GM18499 (cell line): ENCODE measurements at regions not wholly inside any gene's neighbourhood (a gene's known extent, or its start where the extent isn't known, plus 50 kb on each side); places are given as distances from the start of the nearest gene placed in this dataset.
A peak's percentile ranks its signal among the peaks of the same experiment; 100 is the strongest.
"Not testable (repeated sequence)": the region's sequence is repeated elsewhere in the genome, so short reads cannot be mapped to it uniquely, and the experiment has no call there.

Experiments used
- ATAC-seq: cut with Tn5 transposase; IDR thresholded peaks from one replicate; pipeline ENCODE4 v1.9.1; 2021; ENCODE audit warnings: moderate number of reproducible peaks; ENCODE audit not compliant: insufficient read depth, unreplicated experiment

DNA sequence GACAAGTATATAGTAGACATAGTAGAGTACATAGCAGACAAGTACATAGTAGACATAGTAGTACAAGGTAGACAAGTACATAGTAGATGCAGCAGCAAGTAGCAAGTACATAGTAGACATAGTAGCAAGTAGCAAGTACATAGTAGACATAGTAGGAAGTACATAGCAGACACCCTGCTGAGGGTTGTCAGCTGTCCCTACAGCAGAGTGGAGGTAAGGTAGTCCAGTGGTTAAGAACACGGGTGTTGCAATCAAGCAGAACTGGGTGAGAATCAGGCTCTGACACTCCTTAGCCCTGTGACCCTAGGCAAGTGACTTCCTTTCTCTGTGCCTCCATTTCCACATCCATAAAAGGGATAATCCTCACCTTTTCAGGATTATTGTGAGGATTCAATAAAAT, 94.7 kb downstream of the NOG start:
- no peak for ATAC-seq

DNA sequence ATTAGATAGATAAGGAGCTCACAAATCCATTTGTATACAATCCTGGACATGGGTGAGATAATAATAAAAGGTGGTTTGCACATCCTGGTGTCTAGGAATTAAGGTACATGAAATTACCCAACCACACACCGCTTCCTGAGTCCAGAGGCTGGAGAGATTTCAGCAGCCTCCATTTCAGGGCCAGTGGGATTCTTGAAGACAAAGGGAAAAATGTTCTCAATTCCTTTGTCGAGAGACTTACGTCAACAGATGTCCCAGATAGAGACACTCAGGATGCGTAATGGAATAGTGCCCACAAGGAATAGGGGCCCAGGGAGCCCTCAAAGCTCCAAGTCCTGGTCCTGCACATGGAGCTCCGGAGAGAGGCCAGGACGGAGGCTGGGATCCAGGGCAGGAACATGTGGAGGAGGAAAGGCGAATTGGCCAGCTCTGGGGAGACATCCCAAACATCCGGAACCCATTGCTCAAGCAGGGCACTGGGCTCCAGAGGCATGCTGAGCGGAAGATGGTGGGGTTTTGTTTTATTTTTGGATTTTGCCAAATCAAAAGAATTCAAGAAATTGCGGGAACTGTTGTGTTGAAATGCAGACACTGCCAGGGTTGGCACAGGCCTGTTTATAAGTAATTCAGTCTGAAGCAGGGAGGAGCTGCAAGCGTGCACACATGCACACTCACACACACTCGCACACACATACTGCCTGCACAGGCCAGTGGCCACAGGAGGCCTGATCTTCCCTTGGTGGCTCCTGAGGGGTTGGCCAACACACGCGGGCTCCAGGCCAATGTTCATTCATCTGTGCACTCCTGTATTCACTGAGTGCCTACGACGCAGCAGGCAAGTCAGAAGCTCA, 97.2 kb downstream of the NOG start:
- ATAC-seq: no peak

DNA sequence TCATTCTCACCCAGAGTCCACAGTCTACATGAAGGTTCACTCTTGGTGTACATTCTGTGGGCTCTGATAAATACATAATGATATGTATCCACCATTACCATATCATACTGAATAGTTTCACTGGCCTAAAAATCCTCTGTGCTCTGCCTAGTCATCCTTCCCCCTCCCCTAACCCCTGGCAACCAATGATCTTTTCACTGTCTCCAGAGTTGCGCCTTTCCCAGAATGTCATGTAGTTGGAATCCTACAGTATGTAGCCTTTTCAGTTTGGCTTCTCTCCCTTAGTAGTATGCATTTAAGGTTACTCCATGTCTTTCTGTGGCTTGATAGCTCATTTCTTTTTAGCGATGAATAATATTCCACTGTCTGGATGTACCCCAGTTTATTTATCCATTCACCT, 101.3 kb downstream of the NOG start:
- ATAC-seq: no peak

DNA sequence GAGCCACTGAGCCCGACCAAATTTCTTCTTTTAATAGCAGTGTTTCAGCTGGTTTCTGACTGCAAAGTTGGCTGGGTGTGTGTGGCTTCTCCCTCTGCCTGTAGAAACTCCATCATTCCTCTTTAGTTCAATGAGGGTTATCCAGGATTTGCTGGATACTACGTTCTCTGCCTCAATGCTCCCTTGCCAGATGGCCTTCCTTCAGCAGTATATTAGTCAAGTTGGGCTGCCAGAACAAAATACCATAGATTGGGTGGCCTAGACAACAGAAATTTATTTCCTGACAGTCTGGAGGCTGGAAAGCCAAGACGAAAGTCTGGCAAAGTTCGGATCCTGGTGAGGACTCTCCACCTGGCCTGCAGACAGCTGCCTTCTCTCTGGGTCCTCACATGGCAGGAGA, 103.7 kb downstream of the NOG start:
- no peak for ATAC-seq

GRCh38 chr17:56699186-56699894, 105.8 kb downstream of the NOG start:
- no peak for ATAC-seq

DNA sequence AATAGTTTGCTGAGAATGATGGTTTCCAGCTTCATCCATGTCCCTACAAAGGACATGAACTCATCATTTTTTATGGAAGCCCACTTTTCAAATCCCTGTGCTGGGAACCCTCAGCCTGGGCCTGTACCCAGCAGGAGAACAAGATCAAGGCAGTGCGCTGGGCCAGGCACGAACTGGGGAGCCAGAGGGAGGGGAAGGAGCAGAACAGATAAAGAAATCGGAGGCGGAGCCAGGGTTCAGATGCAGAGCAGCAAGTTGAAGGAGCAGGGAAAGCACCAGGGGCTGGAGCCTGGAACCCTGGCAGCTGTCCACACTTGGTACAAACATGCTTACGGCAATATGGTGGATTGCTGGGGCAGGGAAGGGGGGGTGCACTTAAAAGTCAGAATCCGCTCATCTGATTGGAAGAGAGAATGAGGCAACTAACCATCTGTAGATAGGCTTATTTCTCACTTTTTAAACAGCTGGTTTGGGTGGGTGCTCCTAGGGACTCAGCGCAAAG, 107.5 kb downstream of the NOG start:
- ATAC-seq: no peak

GRCh38 chr17:56707312-56708219, 114.1 kb downstream of the NOG start:
- ATAC-seq: no peak

DNA sequence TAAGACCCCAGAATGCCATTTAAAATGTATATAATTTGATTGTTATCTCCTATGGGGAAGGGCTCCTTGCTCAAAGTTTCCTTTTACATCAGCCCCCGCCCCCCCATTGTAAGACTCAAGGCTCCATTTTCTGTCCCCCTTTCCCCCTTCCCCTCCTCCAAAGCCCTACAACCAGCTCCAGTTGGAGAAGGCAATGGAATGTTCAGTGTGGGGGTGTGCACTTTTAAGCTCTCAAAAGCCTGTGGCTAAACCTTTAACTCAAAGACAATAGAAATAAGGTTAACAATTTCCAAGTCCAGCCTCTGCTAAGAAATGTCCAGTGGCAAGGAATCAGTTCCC, 114.7 kb downstream of the NOG start:
- no peak for ATAC-seq

- no peak for ATAC-seq
Observed at GRCh38 chr17:56708670-56709410, 115.3 kb downstream of the NOG start.

GRCh38 chr17:56710986-56711385, 117.5 kb downstream of the NOG start:
- ATAC-seq: no peak

DNA sequence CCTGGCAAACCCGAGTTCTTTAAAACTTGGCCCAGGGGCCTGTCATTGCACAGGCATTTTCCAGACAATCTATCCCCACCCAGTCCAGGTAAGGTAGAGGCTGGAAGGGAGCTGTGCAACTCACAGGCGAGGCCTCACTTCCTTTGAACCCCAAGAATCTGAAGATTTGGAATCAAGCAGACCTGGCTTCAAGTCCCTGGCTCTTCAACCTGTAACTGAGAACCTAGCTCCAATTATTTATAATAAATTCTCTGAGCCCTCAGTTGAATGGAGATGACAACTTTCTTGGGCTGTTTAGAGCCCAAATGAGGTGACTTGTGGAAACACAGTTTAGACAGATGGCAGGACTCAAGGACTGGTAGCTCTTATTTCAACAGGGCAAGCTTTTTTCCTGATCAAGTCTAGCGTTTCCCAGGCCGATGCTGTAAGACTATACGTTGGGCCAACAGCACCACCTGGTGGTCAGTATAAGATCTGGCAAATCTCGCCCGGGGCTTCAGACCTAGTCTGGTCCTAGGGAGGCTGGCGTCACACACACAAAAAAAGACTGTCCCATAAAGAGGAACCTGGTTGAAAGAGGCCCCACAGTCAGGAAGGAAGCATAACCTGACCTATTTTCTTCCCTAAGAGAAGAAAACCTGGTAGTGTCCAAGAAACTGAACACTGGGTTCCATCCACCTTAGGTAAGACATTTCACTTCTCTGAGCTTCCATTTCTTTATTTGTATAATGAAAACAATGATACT, 117.9 kb downstream of the C17orf67 start:
- peak; percentile 84 for ATAC-seq

GRCh38 chr17:56717471-56717870, 116.2 kb downstream of the C17orf67 start:
- ATAC-seq: no peak

GRCh38 chr17:56718515-56718914, 115.2 kb downstream of the C17orf67 start:
- ATAC-seq: no peak

GRCh38 chr17:56723421-56723820, 110.3 kb downstream of the C17orf67 start:
- no peak for ATAC-seq

DNA sequence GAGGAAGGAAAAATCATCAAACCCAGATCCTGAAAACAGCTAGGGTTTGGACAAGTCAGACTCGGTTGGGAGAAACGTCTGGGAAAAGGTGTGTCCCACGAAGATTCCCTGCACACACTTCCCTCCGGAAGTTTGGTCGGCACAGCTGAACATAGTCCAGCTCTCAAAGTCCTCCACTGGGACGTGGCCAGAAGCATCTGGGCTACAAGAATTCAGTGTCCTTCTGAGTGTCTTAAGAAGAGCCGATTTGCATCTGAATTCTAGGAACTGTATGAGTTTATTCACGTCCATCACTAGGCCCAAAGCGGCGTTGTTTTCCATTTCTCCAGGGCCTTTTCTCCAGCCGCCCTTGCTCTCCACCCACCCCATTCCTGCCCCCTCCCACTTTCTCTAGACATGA, 109.1 kb downstream of the C17orf67 start:
- ATAC-seq: no peak

- no peak for ATAC-seq
Observed at GRCh38 chr17:56725144-56725543, 108.6 kb downstream of the C17orf67 start.

DNA sequence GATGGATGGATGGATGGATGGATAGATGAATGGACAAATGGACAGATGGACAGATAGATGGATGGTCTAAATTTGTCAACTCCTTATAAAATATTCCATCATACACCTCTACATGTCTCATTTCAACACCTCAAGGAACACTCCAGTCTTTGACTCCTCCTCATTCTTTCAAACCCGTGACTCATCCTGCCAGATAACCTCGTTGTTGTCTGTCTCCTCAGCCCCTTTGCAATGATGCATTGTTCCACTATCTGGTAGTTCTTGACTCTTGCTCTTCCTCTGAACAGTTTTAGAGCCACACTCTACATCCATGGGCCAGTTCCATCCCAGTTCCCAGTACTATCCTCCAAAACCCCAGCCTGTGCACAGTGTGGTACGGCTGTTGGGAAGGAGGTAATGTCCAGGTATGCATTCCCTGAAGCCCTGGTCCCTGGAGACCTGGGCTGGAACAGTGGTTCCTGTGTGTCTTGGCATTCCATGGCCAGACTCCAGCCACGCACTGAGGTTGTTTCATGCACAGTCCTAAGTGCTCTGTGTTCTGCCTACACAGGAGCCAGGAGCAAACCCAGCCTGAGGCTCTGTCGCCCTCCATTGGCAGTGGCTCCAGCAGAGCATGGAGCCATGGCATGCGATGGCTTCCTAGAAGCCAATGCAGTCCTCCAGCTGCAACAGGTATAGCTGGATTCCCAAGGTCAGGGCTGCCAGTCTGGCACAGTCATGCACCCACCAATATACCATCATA, 105.7 kb downstream of the C17orf67 start:
- no peak for ATAC-seq

DNA sequence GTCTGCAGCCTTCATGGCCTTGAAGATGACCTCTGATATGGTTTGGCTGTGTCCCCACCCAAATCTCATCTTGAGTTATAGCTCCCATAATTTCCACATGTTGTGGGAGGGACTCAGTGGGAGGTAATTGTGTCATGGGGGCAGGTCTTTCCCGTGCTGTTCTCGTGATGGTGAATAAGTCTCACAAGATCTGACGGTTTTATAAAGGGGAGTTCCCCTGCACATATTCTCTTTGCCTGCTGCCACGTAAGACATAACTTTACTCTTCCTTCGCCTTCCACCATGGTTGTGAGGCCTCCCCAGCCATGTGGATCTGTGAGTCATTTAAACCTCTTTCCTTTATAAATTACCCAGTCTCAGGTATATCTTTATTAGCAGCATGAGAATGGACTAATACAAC, 102.6 kb downstream of the C17orf67 start:
- ATAC-seq: not testable (repeated sequence)

DNA sequence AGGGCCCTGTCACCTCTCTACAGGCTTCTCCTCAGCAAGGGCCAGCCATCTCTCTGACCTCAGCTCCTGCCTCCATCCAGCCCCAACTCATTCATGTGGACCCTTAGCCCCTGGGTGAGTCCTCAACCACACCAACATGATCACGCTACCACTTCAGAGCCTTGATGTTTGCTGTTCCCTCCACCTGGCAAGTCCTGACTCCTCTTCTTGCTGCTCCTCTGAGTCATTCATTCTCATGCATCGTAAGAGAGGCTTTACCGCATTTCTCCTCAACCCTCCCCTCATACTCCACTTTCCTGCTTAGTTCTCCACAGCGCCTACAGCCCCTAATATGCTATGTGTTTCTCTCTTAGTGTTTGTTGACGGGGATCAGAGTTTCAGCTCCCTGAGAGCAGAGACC, 99.9 kb downstream of the C17orf67 start:
- ATAC-seq: no peak
